PC-3 (cell line): ENCODE measurements at regions not wholly inside any gene's neighbourhood (a gene's known extent, or its start where the extent isn't known, plus 50 kb on each side); places are given as distances from the start of the nearest gene placed in this dataset.

Source experiments
- CTCF ChIP-seq: fragments of 300-600 bp; sonication (generic); conservative IDR thresholded peaks from 2 replicates; pipeline ENCODE4 v1.5.1; 2017; ENCODE audit warnings: antibody characterized with exemption, low read depth, mild to moderate bottlenecking, low read length
- EZH2 ChIP-seq: fragments of 300-600 bp; sonication (generic); IDR thresholded peaks from one replicate; pipeline ENCODE4 v1.6.1; 2017; ENCODE audit warnings: antibody characterized with exemption, mild to moderate bottlenecking, low read length; ENCODE audit not compliant: unreplicated experiment
- EZH2phosphoT487 ChIP-seq: fragments of 300-600 bp; sonication (generic); IDR thresholded peaks from 2 replicates; pipeline ENCODE4 v1.6.1; 2018; ENCODE audit warnings: mild to moderate bottlenecking, antibody characterized with exemption, low read length, borderline replicate concordance

- no peak for TF ChIP-seq CTCF
- TF ChIP-seq EZH2phosphoT487, result no peak
- no peak for TF ChIP-seq EZH2
Measured at GRCh38 chr9:105055917-105056316, 128.0 kb upstream of the ABCA1 start.
